ENCODE measurements at regions not wholly inside any gene's neighbourhood (a gene's known extent, or its start where the extent isn't known, plus 50 kb on each side); places are given as distances from the start of the nearest gene placed in this dataset.

DNA sequence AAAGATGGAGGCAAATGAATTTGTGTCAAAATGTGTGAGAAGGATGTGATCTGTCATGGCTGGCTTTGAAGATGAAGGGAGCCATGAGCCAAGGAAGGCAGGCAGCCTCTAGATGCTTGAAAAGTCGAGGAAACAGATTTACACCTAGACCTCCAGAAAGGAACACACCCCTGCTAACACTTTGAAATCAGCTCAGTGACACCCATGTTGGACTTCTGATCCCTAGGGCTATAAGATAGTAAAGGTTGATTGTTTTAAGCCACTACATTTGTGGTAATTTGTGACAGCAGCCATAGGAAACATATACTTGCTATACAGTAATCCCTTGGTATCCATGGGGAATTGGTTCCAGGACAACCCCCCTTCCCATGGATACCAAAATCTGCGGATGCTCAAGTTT, 80.5 kb upstream of the DYRK2 start:
- TF ChIP-seq, protein P1, sequence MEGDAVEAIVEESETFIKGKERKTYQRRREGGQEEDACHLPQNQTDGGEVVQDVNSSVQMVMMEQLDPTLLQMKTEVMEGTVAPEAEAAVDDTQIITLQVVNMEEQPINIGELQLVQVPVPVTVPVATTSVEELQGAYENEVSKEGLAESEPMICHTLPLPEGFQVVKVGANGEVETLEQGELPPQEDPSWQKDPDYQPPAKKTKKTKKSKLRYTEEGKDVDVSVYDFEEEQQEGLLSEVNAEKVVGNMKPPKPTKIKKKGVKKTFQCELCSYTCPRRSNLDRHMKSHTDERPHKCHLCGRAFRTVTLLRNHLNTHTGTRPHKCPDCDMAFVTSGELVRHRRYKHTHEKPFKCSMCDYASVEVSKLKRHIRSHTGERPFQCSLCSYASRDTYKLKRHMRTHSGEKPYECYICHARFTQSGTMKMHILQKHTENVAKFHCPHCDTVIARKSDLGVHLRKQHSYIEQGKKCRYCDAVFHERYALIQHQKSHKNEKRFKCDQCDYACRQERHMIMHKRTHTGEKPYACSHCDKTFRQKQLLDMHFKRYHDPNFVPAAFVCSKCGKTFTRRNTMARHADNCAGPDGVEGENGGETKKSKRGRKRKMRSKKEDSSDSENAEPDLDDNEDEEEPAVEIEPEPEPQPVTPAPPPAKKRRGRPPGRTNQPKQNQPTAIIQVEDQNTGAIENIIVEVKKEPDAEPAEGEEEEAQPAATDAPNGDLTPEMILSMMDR (conservative IDR thresholded peaks at IDR 0.05; ENCODE audit: low read depth, low read length) = no peak
- no peak overlapping the region for H3K4me3 ChIP-seq (ENCODE audit: low read depth, low read length)
- no peak for DNase-seq (ENCODE audit: low read depth)

DNA sequence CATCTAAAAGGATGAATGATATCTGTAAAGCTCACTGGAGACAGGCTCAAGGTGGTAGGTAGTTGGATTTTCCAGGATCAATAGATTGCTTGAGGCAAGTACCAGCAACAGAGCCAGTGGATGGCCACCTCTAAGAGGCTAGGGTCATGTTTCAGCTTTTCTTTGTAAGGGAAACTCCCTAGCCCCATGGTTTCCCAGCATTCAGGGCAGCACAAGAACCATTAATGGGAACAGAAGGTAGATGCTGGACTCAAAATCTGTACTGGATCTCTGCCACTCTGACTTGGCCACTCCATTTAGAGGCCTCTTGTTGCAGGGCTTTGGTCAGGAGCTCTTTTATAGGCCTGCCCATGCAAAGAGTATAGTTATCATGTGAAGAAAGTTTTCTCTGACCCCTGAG, 76.1 kb upstream of the DYRK2 start:
- TF ChIP-seq, protein P1 (conservative IDR thresholded peaks at IDR 0.05; ENCODE audit: low read depth, low read length) = no peak
- H3K4me3 ChIP-seq (ENCODE audit: low read depth, low read length) = no peak overlapping the region
- no peak for DNase-seq (ENCODE audit: low read depth)

DNA sequence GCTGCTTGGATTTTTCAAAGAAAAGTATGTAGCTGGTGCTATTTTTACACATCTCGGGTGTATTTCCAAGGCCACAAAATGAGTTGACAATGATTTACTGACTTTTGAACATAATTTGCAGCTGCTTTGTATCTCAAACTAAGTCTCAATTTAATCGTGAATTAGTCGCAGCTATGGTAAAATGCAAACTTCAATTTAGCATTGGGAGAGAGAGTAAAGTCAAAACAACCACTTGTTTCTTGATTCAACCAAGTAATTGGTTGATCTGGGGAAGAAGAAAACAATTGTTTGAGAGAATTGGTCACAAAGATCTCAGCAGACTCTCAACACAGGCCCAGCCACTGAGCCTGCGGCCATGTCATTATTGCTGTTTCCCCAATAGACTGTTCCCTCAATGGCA, 75.0 kb upstream of the DYRK2 start:
- no peak overlapping the region for H3K4me3 ChIP-seq (ENCODE audit: low read depth, low read length)
- DNase-seq (ENCODE audit: low read depth) = no peak
- TF ChIP-seq, protein P1 (conservative IDR thresholded peaks at IDR 0.05; ENCODE audit: low read depth, low read length) = no peak

DNA sequence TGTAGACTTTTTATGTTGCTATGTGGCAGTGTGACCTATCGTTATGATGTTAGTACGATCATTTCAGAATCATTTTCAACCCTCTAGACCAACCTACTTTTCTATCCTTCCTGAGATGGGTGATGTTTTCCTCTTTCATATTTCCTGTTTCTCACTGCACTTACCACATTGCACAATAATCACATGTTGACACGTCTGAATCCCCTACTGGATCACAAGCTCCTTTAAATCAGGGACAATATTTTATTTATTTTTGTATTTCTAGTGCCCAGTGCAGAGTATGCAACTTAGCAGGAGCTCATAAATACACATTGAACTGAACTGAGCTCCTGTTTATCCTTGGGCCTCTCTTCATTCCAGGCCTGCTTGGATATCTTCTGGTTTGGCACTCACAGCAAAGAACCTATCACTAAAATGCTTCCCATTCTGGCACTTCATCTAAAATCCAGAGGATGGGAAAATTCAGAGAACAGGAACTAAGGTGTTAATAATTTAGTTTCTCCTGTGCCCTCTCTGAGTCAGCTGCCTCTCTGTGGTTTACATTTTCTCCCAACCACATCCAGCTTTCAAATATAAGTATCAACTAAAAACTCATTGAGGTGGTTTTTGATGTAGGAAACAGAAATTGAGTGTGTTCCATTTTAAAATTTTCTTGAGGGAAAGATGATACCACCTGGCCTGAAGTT, 69.4 kb upstream of the DYRK2 start:
- TF ChIP-seq, protein P1 (conservative IDR thresholded peaks at IDR 0.05; ENCODE audit: low read depth, low read length) = no peak
- DNase-seq (ENCODE audit: low read depth) = no peak
- no peak overlapping the region for H3K4me3 ChIP-seq (ENCODE audit: low read depth, low read length)

DNA sequence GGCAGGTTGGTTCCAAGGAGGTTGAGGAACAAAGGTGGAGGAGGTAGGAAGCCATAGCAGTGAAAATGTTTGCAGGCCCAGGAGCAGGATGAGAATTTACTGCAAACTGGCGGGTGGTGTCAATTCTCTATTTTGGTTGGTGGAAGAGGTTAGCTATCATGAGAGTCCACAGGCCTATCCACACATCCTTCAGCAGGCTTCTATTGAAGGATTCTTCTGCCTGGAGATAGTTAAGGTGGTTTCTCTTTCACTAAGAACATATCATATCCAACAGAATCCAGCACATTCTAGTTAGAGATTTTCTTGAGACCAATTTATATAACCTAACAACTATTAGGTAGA, 68.9 kb upstream of the DYRK2 start:
- H3K4me3 ChIP-seq (ENCODE audit: low read depth, low read length) = no peak overlapping the region
- DNase-seq (ENCODE audit: low read depth) = no peak
- TF ChIP-seq, protein P1 (conservative IDR thresholded peaks at IDR 0.05; ENCODE audit: low read depth, low read length) = no peak

DNA sequence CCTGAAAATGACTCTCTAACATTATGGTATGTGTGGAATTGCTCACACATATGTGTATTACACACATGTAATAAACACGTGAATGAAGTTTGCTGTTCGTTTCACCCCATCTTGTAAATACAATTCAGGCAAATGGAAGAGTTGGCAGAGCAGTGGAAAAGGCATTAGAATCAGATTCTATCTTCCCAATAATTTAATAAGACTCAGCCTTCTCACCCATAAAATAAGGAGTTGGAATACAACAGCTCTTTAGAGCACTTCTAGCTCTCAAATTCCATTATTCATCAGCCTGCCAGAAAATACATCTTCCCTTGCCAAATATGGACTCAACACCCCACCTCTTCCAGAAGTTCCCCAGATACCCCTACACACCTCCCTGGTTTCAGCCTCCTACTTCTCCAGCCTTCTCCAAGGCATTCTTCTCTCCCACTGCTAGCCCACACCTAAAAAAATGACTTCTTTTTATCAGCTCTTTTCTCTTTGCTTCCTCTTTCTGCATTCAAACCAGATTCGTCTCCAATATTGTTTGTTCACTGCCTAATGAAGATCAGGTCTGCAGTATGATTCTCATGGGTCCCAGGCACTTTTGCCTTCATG, 66.2 kb upstream of the DYRK2 start:
- no peak overlapping the region for H3K4me3 ChIP-seq (ENCODE audit: low read depth, low read length)
- TF ChIP-seq, protein P1 (conservative IDR thresholded peaks at IDR 0.05; ENCODE audit: low read depth, low read length) = no peak
- no peak for DNase-seq (ENCODE audit: low read depth)

DNA sequence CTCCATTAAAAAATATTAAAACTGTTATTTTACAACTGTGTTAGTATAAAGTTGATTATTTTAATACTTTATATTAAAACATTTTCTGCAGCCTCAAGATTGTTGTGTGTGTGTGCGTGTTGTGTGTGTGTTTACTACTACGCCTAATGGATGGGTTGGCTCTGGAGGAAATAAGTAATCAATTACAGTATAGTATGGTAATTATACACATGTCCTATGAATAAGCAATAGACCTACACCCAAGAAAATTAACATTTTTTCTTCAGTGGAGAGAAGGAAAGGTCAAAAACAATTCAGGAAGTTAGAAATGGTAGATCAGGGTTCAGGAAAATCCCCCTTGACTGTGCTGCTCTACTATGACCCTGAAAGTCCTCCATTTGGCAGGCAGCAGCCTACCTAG, 65.7 kb upstream of the DYRK2 start:
- TF ChIP-seq, protein P1 (conservative IDR thresholded peaks at IDR 0.05; ENCODE audit: low read depth, low read length) = no peak
- H3K4me3 ChIP-seq (ENCODE audit: low read depth, low read length) = no peak overlapping the region
- no peak for DNase-seq (ENCODE audit: low read depth)
